Lower lobe of right lung (tissue), 2 donors: ENCODE measurements at regions not wholly inside any gene's neighbourhood (a gene's known extent, or its start where the extent isn't known, plus 50 kb on each side); places are given as distances from the start of the nearest gene placed in this dataset.

Experiments used
- ATAC-seq, 2 donors: fragments of 200-7000 bp; cut with Tn5 transposase; one replicate each; pipeline ENCODE4 v1.9.1; 2020 to 2022; ENCODE audit warnings: mild to moderate bottlenecking in 2 of 2, moderate library complexity in 2 of 2
- DNase-seq: peaks from one replicate; pipeline ENCODE4 v3.0.0-alpha.2; 2020
- H3K27ac ChIP-seq: fragments of 200-600 bp; one replicate; pipeline ENCODE4 v1.8.0; 2022
- H3K27me3 ChIP-seq: fragments of 200-600 bp; one replicate; pipeline ENCODE4 v1.8.0; 2022; ENCODE audit warnings: low read depth
- H3K36me3 ChIP-seq: fragments of 200-600 bp; one replicate; pipeline ENCODE4 v1.8.0; 2022; ENCODE audit warnings: mild to moderate bottlenecking
- H3K4me1 ChIP-seq: fragments of 200-600 bp; one replicate; pipeline ENCODE4 v1.8.0; 2022
- H3K4me3 ChIP-seq: fragments of 200-600 bp; one replicate; pipeline ENCODE4 v1.8.0; 2022; ENCODE audit warnings: mild to moderate bottlenecking
- H3K9me3 ChIP-seq: fragments of 200-600 bp; one replicate; pipeline ENCODE4 v1.8.0; 2022
- CTCF ChIP-seq: fragments of 200-600 bp; IDR thresholded peaks from one replicate; pipeline ENCODE4 v1.8.0; 2022; ENCODE audit warnings: antibody characterized with exemption, mild to moderate bottlenecking
- intact Hi-C: fragments of 100-400 bp; cut with DNase I; formaldehyde crosslinking; loops from one replicate; pipeline ENCODE4 v1.11.0; 2022
- donor health status: DM: no; HTN: yes; CAD: no; lungs with severe emphysema.

- no peak overlapping the region for H3K4me3 ChIP-seq
- DNase-seq (no peak), ATAC-seq (no peak)
- H3K4me1 ChIP-seq: peaks cover 16% of the 10 kb centered on the region
- no peak for TF ChIP-seq CTCF
- H3K27ac ChIP-seq: no peak overlapping the region
- no peaks in the 10 kb centered on the region for H3K27me3 ChIP-seq
- H3K36me3 ChIP-seq: no peaks in the 10 kb centered on the region
- H3K9me3 ChIP-seq: no peaks in the 10 kb centered on the region
- intact Hi-C loops: no loop called here
These were observed 166.1 kb upstream of the KITLG start for GRCh38 chr12:88746386-88746785.

GRCh38 chr12:88743946-88744685, 163.8 kb upstream of the KITLG start:
- no peak for DNase-seq
- Histone ChIP-seq H3K4me1 (peaks cover 16% of the 10 kb centered on the region), H3K9me3 (no peaks in the 10 kb centered on the region), H3K27me3 (no peaks in the 10 kb centered on the region), H3K36me3 (no peaks in the 10 kb centered on the region), H3K4me3 (no peak overlapping the region), H3K27ac (no peak overlapping the region)
- no peak for TF ChIP-seq CTCF
- intact Hi-C loops: no loop called here
- no peak for ATAC-seq

DNA sequence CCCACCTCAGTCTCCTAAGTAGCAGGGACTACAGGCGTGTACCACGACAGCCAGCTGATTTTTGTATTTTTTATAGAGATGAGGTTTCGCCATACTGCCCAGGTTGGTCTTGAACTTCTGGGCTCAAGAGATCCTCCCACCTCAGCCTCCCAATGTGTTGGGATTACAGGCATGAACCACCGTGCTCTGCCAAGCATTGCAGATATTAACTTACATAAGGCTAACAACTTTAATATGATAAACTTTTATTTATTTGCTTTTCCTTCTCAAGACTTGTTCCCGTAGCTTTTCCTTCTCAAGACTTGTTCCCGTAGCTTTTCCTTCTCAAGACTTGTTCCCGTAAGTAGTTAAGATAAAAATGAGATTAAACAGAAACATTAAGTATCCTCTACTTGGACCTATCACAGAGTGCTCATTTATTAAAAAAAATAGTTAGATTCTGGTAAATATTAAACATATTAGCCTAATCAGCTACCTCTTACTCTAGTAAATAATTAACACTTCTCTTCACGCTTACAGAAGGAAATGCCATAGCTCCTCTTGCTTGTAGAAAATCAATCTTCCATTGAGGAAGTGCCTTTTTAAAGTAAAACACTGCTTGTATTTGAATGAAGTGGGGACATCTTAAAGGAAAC, 157.7 kb upstream of the KITLG start:
- Histone ChIP-seq H3K36me3 (no peaks in the 10 kb centered on the region), H3K27ac (peak overlapping the region; percentile 13), H3K9me3 (no peaks in the 10 kb centered on the region), H3K4me3 (no peak overlapping the region), H3K4me1 (no peaks in the 10 kb centered on the region), H3K27me3 (no peaks in the 10 kb centered on the region)
- ATAC-seq (peak; percentile 81 to 93), DNase-seq (no peak)
- no peak for TF ChIP-seq CTCF
- intact Hi-C loops: no loop called here

DNA sequence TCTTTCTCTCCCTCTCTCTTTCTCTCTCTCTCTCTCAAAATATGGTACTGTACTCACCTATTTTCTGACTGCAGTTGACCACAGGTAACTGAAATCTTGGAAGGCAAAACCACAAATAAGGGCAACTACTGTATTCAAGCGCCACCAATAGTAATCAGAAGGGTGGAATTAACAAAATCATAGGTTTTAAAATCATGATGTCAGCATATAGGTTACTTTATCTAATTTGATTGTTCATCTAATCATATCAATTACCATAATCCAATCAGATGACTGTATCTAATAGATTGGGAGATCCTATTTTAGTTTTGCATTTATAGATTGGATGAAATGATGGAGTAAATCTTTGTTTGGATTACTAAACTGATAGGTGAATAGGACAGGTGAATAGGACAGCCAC, 155.8 kb upstream of the KITLG start:
- TF ChIP-seq CTCF: no peak
- intact Hi-C loops: no loop called here
- DNase-seq: no peak
- ATAC-seq: no peak
- no peak overlapping the region for H3K4me3 ChIP-seq
- no peaks in the 10 kb centered on the region for H3K36me3 ChIP-seq
- H3K27me3 ChIP-seq: no peaks in the 10 kb centered on the region
- no peaks in the 10 kb centered on the region for H3K4me1 ChIP-seq
- H3K27ac ChIP-seq: no peak overlapping the region
- no peaks in the 10 kb centered on the region for H3K9me3 ChIP-seq

GRCh38 chr12:88733008-88733407, 152.7 kb upstream of the KITLG start:
- H3K36me3 ChIP-seq: no peaks in the 10 kb centered on the region
- H3K27me3 ChIP-seq: no peaks in the 10 kb centered on the region
- H3K4me3 ChIP-seq: no peak overlapping the region
- no peak overlapping the region for H3K27ac ChIP-seq
- DNase-seq: no peak
- H3K9me3 ChIP-seq: no peaks in the 10 kb centered on the region
- no peak for ATAC-seq
- TF ChIP-seq CTCF: no peak
- H3K4me1 ChIP-seq: no peaks in the 10 kb centered on the region
- intact Hi-C loops: no loop called here
